Activated T-cell treated with anti-CD3 and anti-CD28 coated beads for 48 hours (primary cell): ENCODE measurements at regions not wholly inside any gene's neighbourhood (a gene's known extent, or its start where the extent isn't known, plus 50 kb on each side); places are given as distances from the start of the nearest gene placed in this dataset.
"Not testable (repeated sequence)": the region's sequence is repeated elsewhere in the genome, so short reads cannot be mapped to it uniquely, and the experiment has no call there.

ENCODE experiments used
- DNase-seq: peaks from one replicate; pipeline ENCODE4 v3.0.0-alpha.2; 2020; ENCODE audit warnings: low read depth

- DNase-seq = no peak
Measured at GRCh38 chr16:31702796-31703195, 170.8 kb upstream of the ZNF267 start.

GRCh38 chr16:31703526-31704128 lies 170.0 kb upstream of the ZNF267 start:
- DNase-seq = no peak

GRCh38 chr16:31704138-31704537 lies 169.5 kb upstream of the ZNF267 start:
- DNase-seq = no peak

GRCh38 chr16:31705371-31705770 lies 168.2 kb upstream of the ZNF267 start:
- no peak for DNase-seq

GRCh38 chr16:31706318-31706717 lies 167.3 kb upstream of the ZNF267 start:
- DNase-seq = no peak

- no peak for DNase-seq
Measured at GRCh38 chr16:31706925-31707324, 166.7 kb upstream of the ZNF267 start.

GRCh38 chr16:31707743-31708335 lies 165.8 kb upstream of the ZNF267 start:
- DNase-seq = no peak

GRCh38 chr16:31708348-31708747 lies 165.3 kb upstream of the ZNF267 start:
- DNase-seq = no peak

GRCh38 chr16:31709181-31709580 lies 164.4 kb upstream of the ZNF267 start:
- DNase-seq = no peak

- no peak for DNase-seq
Measured at GRCh38 chr16:31710134-31710533, 163.5 kb upstream of the ZNF267 start.

- no peak for DNase-seq
Measured at GRCh38 chr16:31710880-31711279, 162.7 kb upstream of the ZNF267 start.

GRCh38 chr16:31711344-31711845 lies 162.2 kb upstream of the ZNF267 start:
- no peak for DNase-seq

GRCh38 chr16:31712064-31712540 lies 161.5 kb upstream of the ZNF267 start:
- no peak for DNase-seq

GRCh38 chr16:31713071-31713944 lies 160.3 kb upstream of the ZNF267 start:
- peak; percentile 84 for DNase-seq

GRCh38 chr16:31713945-31714902 lies 159.4 kb upstream of the ZNF267 start:
- no peak for DNase-seq

GRCh38 chr16:31714903-31715504 lies 158.6 kb upstream of the ZNF267 start:
- DNase-seq = no peak

GRCh38 chr16:31715915-31716314 lies 157.7 kb upstream of the ZNF267 start:
- DNase-seq = no peak

- DNase-seq = no peak
Measured at GRCh38 chr16:31718998-31719397, 154.6 kb upstream of the ZNF267 start.

- DNase-seq = no peak
Measured at GRCh38 chr16:31727553-31727952, 146.1 kb upstream of the ZNF267 start.

GRCh38 chr16:31734265-31734664 lies 139.3 kb upstream of the ZNF267 start:
- DNase-seq = no peak

GRCh38 chr16:31745098-31745497 lies 128.5 kb upstream of the ZNF267 start:
- not testable (repeated sequence) for DNase-seq
